Esophagus muscularis mucosa (tissue), 4 donors: ENCODE measurements at regions not wholly inside any gene's neighbourhood (a gene's known extent, or its start where the extent isn't known, plus 50 kb on each side); places are given as distances from the start of the nearest gene placed in this dataset.

Experiments used
- DNase-seq: peaks from one replicate; pipeline ENCODE4 v3.0.0-alpha.2; 2017; ENCODE audit errors: extremely low spot score
- H3K27ac ChIP-seq, 4 donors: fragments of 200-600 bp; sonication (generic); replicated peaks in 1 of 4; 1 replicate in 3 of 4; 2 replicates in 1 of 4; pipeline ENCODE4 v1.5.1; 2016 to 2019; ENCODE audit warnings: mild to moderate bottlenecking in 1 of 4
- H3K27me3 ChIP-seq, 4 donors: fragments of 200-600 bp; sonication (generic); one replicate each; pipeline versions ENCODE4 v1.5.1 to v1.6.0; 2016 to 2019
- H3K36me3 ChIP-seq, 4 donors: fragments of 200-600 bp; sonication (generic); one replicate each; pipeline ENCODE4 v1.5.1; 2016 to 2019
- H3K4me1 ChIP-seq, 4 donors: fragments of 200-600 bp; sonication (generic); one replicate each; pipeline ENCODE4 v1.5.1; 2016 to 2019
- H3K4me3 ChIP-seq, 4 donors: fragments of 200-600 bp; sonication (generic); 1 replicate in 2 of 4; 2 replicates in 2 of 4; pipeline ENCODE4 v1.5.1; 2016 to 2019; ENCODE audit warnings: mild to moderate bottlenecking in 4 of 4, moderate library complexity in 1 of 4
- H3K9me3 ChIP-seq, 4 donors: fragments of 200-600 bp; sonication (generic); 1 replicate in 3 of 4; 2 replicates in 1 of 4; pipeline ENCODE4 v1.5.1; 2016 to 2019
- CTCF ChIP-seq, 3 experiments: fragments of 200-600 bp in 2 of 3; fragments of 450-650 bp in 1 of 3; sonication (generic) in 2 of 3; IDR thresholded peaks; one replicate each; pipeline ENCODE4 v1.5.1; 2017 to 2019; ENCODE audit warnings: antibody characterized with exemption in 3 of 3, mild to moderate bottlenecking in 2 of 3, moderate library complexity in 1 of 3
- EP300 ChIP-seq: sonication (generic); formaldehyde crosslinking; IDR thresholded peaks from one replicate; pipeline ENCODE4 v1.6.1; 2017; ENCODE audit warnings: antibody characterized with exemption
- POLR2A ChIP-seq: fragments of 450-650 bp; IDR thresholded peaks from one replicate; pipeline ENCODE4 v1.6.1; 2017; ENCODE audit warnings: antibody characterized with exemption, moderate library complexity, mild to moderate bottlenecking, low read depth
- POLR2AphosphoS5 ChIP-seq, 2 donors: sonication (generic); formaldehyde crosslinking; IDR thresholded peaks; one replicate each; pipeline ENCODE4 v1.6.1; 2017; ENCODE audit warnings: antibody characterized with exemption in 2 of 2
- WGBS: methylation state at CpG from one replicate; pipeline ENCODE4 v1.1.5; 2018; 5-methylcytosine and 5-hydroxymethylcytosine counted together
- intact Hi-C: fragments of 100-400 bp; cut with DNase I; formaldehyde crosslinking; loops from one replicate; pipeline ENCODE4 v1.15.1; 2023

- WGBS = 89% methylated on average over 4 of the region's 4 CpGs
- TF ChIP-seq POLR2A (no peak), CTCF (IDR thresholded peaks at IDR 0.05) (no peak), EP300 (no peak)
- intact Hi-C loops = no loop called here
- H3K9me3 ChIP-seq = no peaks in the 10 kb centered on the region
- no peak overlapping the region for H3K4me3 ChIP-seq
- H3K27ac ChIP-seq = no peak overlapping the region
- no peaks in the 10 kb centered on the region for H3K27me3 ChIP-seq
- DNase-seq = no peak
- H3K36me3 ChIP-seq = no peaks in the 10 kb centered on the region
- no peaks in the 10 kb centered on the region for H3K4me1 ChIP-seq
Observed at GRCh38 chr2:57452634-57453033, 594.0 kb upstream of the VRK2 start.

- Histone ChIP-seq H3K4me3 (no peak overlapping the region), H3K4me1 (no peaks in the 10 kb centered on the region)
- no peak for TF ChIP-seq POLR2AphosphoS5 (IDR thresholded peaks at IDR 0.05)
- no peak for TF ChIP-seq EP300
- TF ChIP-seq CTCF (IDR thresholded peaks at IDR 0.05) = no peak
- TF ChIP-seq POLR2A = no peak
Observed at GRCh38 chr2:57453945-57454344, 592.7 kb upstream of the VRK2 start.

GRCh38 chr2:57460396-57461276 lies 586.0 kb upstream of the VRK2 start:
- H3K9me3 ChIP-seq = no peaks in the 10 kb centered on the region
- no peaks in the 10 kb centered on the region for H3K36me3 ChIP-seq
- H3K27ac ChIP-seq = no peak overlapping the region
- DNase-seq = no peak
- no peaks in the 10 kb centered on the region for H3K4me1 ChIP-seq
- H3K4me3 ChIP-seq = no peak overlapping the region
- TF ChIP-seq POLR2A = no peak
- TF ChIP-seq POLR2AphosphoS5 (IDR thresholded peaks at IDR 0.05) = no peak
- TF ChIP-seq EP300 = no peak
- TF ChIP-seq CTCF (IDR thresholded peaks at IDR 0.05) = no peak
- intact Hi-C loops = no loop called here
- no peaks in the 10 kb centered on the region for H3K27me3 ChIP-seq
- WGBS = 73% methylated on average over 2 of the region's 2 CpGs

More at GRCh38 chr2:57453945-57454344, 592.7 kb upstream of the VRK2 start:
- intact Hi-C loops = no loop called here
- H3K9me3 ChIP-seq = no peaks in the 10 kb centered on the region
- no peaks in the 10 kb centered on the region for H3K27me3 ChIP-seq
- no peaks in the 10 kb centered on the region for H3K36me3 ChIP-seq
- WGBS = 86% methylated on average over 1 of the region's 1 CpG
- no peak overlapping the region for H3K27ac ChIP-seq
- DNase-seq = no peak

GRCh38 chr2:57461624-57462023 lies 585.0 kb upstream of the VRK2 start:
- no peak overlapping the region for H3K4me3 ChIP-seq
- WGBS = 62% methylated on average over 4 of the region's 4 CpGs
- no peaks in the 10 kb centered on the region for H3K9me3 ChIP-seq
- TF ChIP-seq CTCF (IDR thresholded peaks at IDR 0.05) = no peak
- TF ChIP-seq EP300 = no peak
- no peak for TF ChIP-seq POLR2AphosphoS5 (IDR thresholded peaks at IDR 0.05)
- TF ChIP-seq POLR2A = no peak
- intact Hi-C loops = no loop called here
- no peaks in the 10 kb centered on the region for H3K4me1 ChIP-seq
- no peaks in the 10 kb centered on the region for H3K36me3 ChIP-seq
- no peaks in the 10 kb centered on the region for H3K27me3 ChIP-seq
- DNase-seq = no peak
- no peak overlapping the region for H3K27ac ChIP-seq

GRCh38 chr2:57465067-57465466 lies 581.5 kb upstream of the VRK2 start:
- H3K4me1 ChIP-seq = no peaks in the 10 kb centered on the region
- TF ChIP-seq POLR2AphosphoS5 (IDR thresholded peaks at IDR 0.05) = no peak
- no peak for TF ChIP-seq CTCF (IDR thresholded peaks at IDR 0.05)
- no peak for TF ChIP-seq EP300
- TF ChIP-seq POLR2A = no peak
- H3K9me3 ChIP-seq = no peaks in the 10 kb centered on the region
- H3K27me3 ChIP-seq = no peaks in the 10 kb centered on the region
- 91% methylated on average over 6 of the region's 6 CpGs for WGBS
- no peak overlapping the region for H3K27ac ChIP-seq
- no peak overlapping the region for H3K4me3 ChIP-seq
- no peaks in the 10 kb centered on the region for H3K36me3 ChIP-seq
- DNase-seq = no peak
- intact Hi-C loops = no loop called here
